SH-SY5Y (cell line): ENCODE measurements at regions not wholly inside any gene's neighbourhood (a gene's known extent, or its start where the extent isn't known, plus 50 kb on each side); places are given as distances from the start of the nearest gene placed in this dataset.

Experiments used
- GATA2 ChIP-seq: IDR thresholded peaks from 2 replicates; pipeline ENCODE4 v1.6.1; 2011; ENCODE audit warnings: mild to moderate bottlenecking, low read depth, low read length
- GATA3 ChIP-seq: IDR thresholded peaks from 2 replicates; pipeline ENCODE4 v1.6.1; 2011; ENCODE audit warnings: low read depth, mild to moderate bottlenecking, low read length, moderate library complexity

GRCh38 chr7:54326592-54327167, 215.5 kb upstream of the VSTM2A start:
- TF ChIP-seq GATA3: no peak
- no peak for TF ChIP-seq GATA2
